Mesothelial cell of epicardium (in vitro differentiated cells): ENCODE measurements at regions not wholly inside any gene's neighbourhood (a gene's known extent, or its start where the extent isn't known, plus 50 kb on each side); places are given as distances from the start of the nearest gene placed in this dataset.
"Not testable (repeated sequence)": the region's sequence is repeated elsewhere in the genome, so short reads cannot be mapped to it uniquely, and the experiment has no call there.

Experiments
- DNase-seq, 2 experiments: peaks; one replicate each; pipeline ENCODE4 v3.0.0; 2021; ENCODE audit warnings: low spot score in 2 of 2; ENCODE audit not compliant: unreplicated experiment in 2 of 2
- H3K27ac Mint-ChIP-seq: 2 replicates; pipeline ENCODE4 v1.8.0; 2021; ENCODE audit warnings: mixed read lengths
- H3K27me3 Mint-ChIP-seq: 2 replicates; pipeline ENCODE4 v1.8.0; 2021; ENCODE audit warnings: low read depth, mixed read lengths
- H3K36me3 Mint-ChIP-seq: 2 replicates; pipeline ENCODE4 v1.8.0; 2021; ENCODE audit warnings: mixed read lengths
- H3K4me1 Mint-ChIP-seq: 2 replicates; pipeline ENCODE4 v1.8.0; 2021; ENCODE audit warnings: mixed read lengths
- H3K4me3 Mint-ChIP-seq: 2 replicates; pipeline ENCODE4 v1.8.0; 2021; ENCODE audit warnings: mild to moderate bottlenecking, moderate library complexity, mixed read lengths
- H3K9me3 Mint-ChIP-seq: 2 replicates; pipeline ENCODE4 v1.8.0; 2021; ENCODE audit warnings: mixed read lengths
- CTCF ChIP-seq: fragments of 200-600 bp; sonication (generic); IDR thresholded peaks from one replicate; pipeline ENCODE4 v1.5.0; 2021; ENCODE audit warnings: antibody characterized with exemption; ENCODE audit not compliant: unreplicated experiment

DNA sequence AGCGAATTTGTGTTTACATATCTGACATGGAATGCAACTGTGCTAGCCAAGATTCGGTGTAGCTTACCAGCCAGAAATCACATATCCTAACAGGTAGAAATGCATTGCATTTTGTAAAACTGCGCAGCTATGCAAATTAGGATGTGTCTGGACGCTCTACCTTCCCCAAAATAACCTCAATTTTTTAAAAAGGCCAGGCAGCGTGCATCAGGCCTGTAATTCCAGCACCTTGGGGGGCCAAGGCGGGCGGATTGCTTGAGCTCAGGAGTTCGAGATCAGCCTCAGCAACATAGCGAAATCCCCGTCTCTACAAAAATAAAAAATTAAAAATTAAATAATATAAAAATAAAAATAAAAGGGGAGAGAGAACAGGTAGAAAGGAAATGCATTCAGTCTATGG lies 305.0 kb downstream of the TYW1 start:
- H3K4me1 Mint-ChIP-seq = peaks cover 7% of the 10 kb centered on the region
- no peak for TF ChIP-seq CTCF
- no peaks in the 10 kb centered on the region for H3K9me3 Mint-ChIP-seq

GRCh38 chr7:67302113-67303039 lies 305.7 kb downstream of the TYW1 start:
- Mint-ChIP-seq H3K4me3 (peak overlapping the region; percentile 90), H3K27ac (peak overlapping the region; percentile 99), H3K9me3 (no peaks in the 10 kb centered on the region), H3K4me1 (peaks cover 7% of the 10 kb centered on the region), H3K36me3 (peaks cover 4% of the 10 kb centered on the region), H3K27me3 (no peaks in the 10 kb centered on the region)
- no peak for TF ChIP-seq CTCF
- DNase-seq = peak; percentile 96 to 98

More for the DNA sequence above, 305.0 kb downstream of the TYW1 start:
- no peak for DNase-seq
- peaks cover 3% of the 10 kb centered on the region for H3K36me3 Mint-ChIP-seq
- peak overlapping the region; percentile 90 for H3K4me3 Mint-ChIP-seq
- H3K27ac Mint-ChIP-seq = peak overlapping the region; percentile 99
- no peaks in the 10 kb centered on the region for H3K27me3 Mint-ChIP-seq

- not testable (repeated sequence) for DNase-seq, H3K27me3 Mint-ChIP-seq, H3K9me3 Mint-ChIP-seq, H3K27ac Mint-ChIP-seq, H3K4me1 Mint-ChIP-seq, H3K36me3 Mint-ChIP-seq
- H3K4me3 Mint-ChIP-seq = peak overlapping the region; percentile 34
Measured at GRCh38 chr7:67304846-67305245, 308.2 kb downstream of the TYW1 start.

- H3K27me3 Mint-ChIP-seq = no peaks in the 10 kb centered on the region
- no peak overlapping the region for H3K27ac Mint-ChIP-seq
- H3K9me3 Mint-ChIP-seq = no peaks in the 10 kb centered on the region
- no peak overlapping the region for H3K4me3 Mint-ChIP-seq
- no peak for TF ChIP-seq CTCF
- H3K4me1 Mint-ChIP-seq = peaks cover 4% of the 10 kb centered on the region
- no peak for DNase-seq
- H3K36me3 Mint-ChIP-seq = peaks cover 13% of the 10 kb centered on the region
Measured at GRCh38 chr7:67306331-67306730, 309.7 kb downstream of the TYW1 start.

- H3K9me3 Mint-ChIP-seq = no peaks in the 10 kb centered on the region
- no peak overlapping the region for H3K27ac Mint-ChIP-seq
- DNase-seq = no peak
- no peak for TF ChIP-seq CTCF
- H3K4me1 Mint-ChIP-seq = no peaks in the 10 kb centered on the region
- H3K4me3 Mint-ChIP-seq = no peak overlapping the region
- H3K27me3 Mint-ChIP-seq = no peaks in the 10 kb centered on the region
- peaks cover 31% of the 10 kb centered on the region for H3K36me3 Mint-ChIP-seq
Measured at GRCh38 chr7:67309764-67310549, 313.3 kb downstream of the TYW1 start.

DNA sequence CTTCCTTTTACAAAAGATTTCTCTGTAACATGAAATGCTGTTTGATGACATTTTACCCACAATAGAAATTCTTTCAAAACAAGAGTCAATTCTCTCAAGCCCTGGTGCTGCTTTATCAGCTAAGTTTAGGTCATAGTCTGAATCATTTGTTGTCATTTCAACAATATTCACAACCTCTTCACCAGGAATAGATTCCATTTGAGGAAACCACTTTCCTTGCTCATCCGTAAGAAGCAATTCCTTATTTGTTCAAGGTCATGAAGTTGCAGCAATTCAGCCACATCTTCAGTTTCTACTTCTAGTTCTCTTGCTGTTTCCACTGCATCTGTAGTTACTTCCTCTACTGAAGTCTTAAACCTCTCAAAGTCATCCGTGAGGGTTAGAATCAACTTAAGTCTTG lies 315.3 kb downstream of the TYW1 start:
- Mint-ChIP-seq H3K27me3 (no peaks in the 10 kb centered on the region), H3K27ac (no peak overlapping the region), H3K4me1 (no peaks in the 10 kb centered on the region), H3K9me3 (no peaks in the 10 kb centered on the region), H3K36me3 (peaks cover 31% of the 10 kb centered on the region), H3K4me3 (no peak overlapping the region)
- DNase-seq = no peak
- TF ChIP-seq CTCF = no peak
